CD14-positive monocyte (primary cell): ENCODE measurements at regions not wholly inside any gene's neighbourhood (a gene's known extent, or its start where the extent isn't known, plus 50 kb on each side); places are given as distances from the start of the nearest gene placed in this dataset.

Source experiments
- DNase-seq, 3 donors: peaks; one replicate each; pipeline ENCODE4 v3.0.0-alpha.2; 2011 to 2022
- H2AFZ ChIP-seq: 2 replicates; pipeline ENCODE4 v1.6.0; 2012; ENCODE audit warnings: mild to moderate bottlenecking, low read depth, low read length, inconsistent platforms; ENCODE audit not compliant: insufficient read depth, poor library complexity, severe bottlenecking
- H3K27ac ChIP-seq, 2 donors: 1 replicate in 1 of 2; 2 replicates in 1 of 2; pipeline ENCODE4 v1.5.1; 2012 to 2013; ENCODE audit warnings: low read length in 2 of 2, control low read depth in 1 of 2, inconsistent platforms in 1 of 2, low read depth in 1 of 2, mild to moderate bottlenecking in 1 of 2
- H3K27me3 ChIP-seq, 2 donors: one replicate each; pipeline versions ENCODE4 v1.6.0 to v1.6.1; 2011 to 2013; ENCODE audit warnings: low read length in 2 of 2; ENCODE audit not compliant: control insufficient read depth in 2 of 2, insufficient read depth in 2 of 2
- H3K36me3 ChIP-seq, 2 donors: replicated peaks in 1 of 2; 1 replicate in 1 of 2; 2 replicates in 1 of 2; pipeline versions ENCODE4 v1.5.1 to v1.6.1; 2012 to 2013; ENCODE audit warnings: low read length in 2 of 2, control low read depth in 1 of 2, inconsistent platforms in 1 of 2, mild to moderate bottlenecking in 1 of 2; ENCODE audit not compliant: insufficient read depth in 2 of 2, control insufficient read depth in 1 of 2
- H3K4me1 ChIP-seq, 2 donors: 1 replicate in 1 of 2; 2 replicates in 1 of 2; pipeline versions ENCODE4 v1.5.1 to v1.6.1; 2012 to 2013; ENCODE audit warnings: low read length in 2 of 2, control low read depth in 1 of 2, inconsistent platforms in 1 of 2, mild to moderate bottlenecking in 1 of 2, moderate library complexity in 1 of 2; ENCODE audit not compliant: insufficient read depth in 2 of 2, control insufficient read depth in 1 of 2
- H3K4me2 ChIP-seq: replicated peaks from 2 replicates; pipeline ENCODE3; 2012; ENCODE audit warnings: low read length, moderate library complexity, mild to moderate bottlenecking; ENCODE audit not compliant: poor library complexity, severe bottlenecking; ENCODE audit errors: extremely low read depth
- H3K4me3 ChIP-seq, 3 experiments: fragments of 200-600 bp in 1 of 3; sonication (generic) in 1 of 3; replicated peaks in 1 of 3; 1 replicate in 2 of 3; 2 replicates in 1 of 3; pipeline ENCODE4 v1.5.1; 2011 to 2013; ENCODE audit warnings: low read length in 3 of 3, mild to moderate bottlenecking in 3 of 3, control low read depth in 2 of 3, low read depth in 2 of 3, inconsistent platforms in 1 of 3, moderate library complexity in 1 of 3
- H3K79me2 ChIP-seq: 2 replicates; pipeline ENCODE4 v1.6.0; 2012; ENCODE audit warnings: mild to moderate bottlenecking, control low read depth, inconsistent platforms, low read length, moderate library complexity; ENCODE audit not compliant: insufficient read depth
- H3K9ac ChIP-seq: 2 replicates; pipeline ENCODE4 v1.6.0; 2017; ENCODE audit warnings: low read length, mild to moderate bottlenecking; ENCODE audit not compliant: insufficient read depth, poor library complexity, severe bottlenecking
- H3K9me3 ChIP-seq, 2 donors: replicated peaks in 1 of 2; 1 replicate in 1 of 2; 2 replicates in 1 of 2; pipeline versions ENCODE4 v1.5.1 to v1.6.1; 2012 to 2013; ENCODE audit warnings: low read length in 2 of 2, control low read depth in 1 of 2; ENCODE audit not compliant: control insufficient read depth in 1 of 2, insufficient read depth in 1 of 2
- H4K20me1 ChIP-seq: 2 replicates; pipeline ENCODE4 v1.6.0; 2012; ENCODE audit warnings: mild to moderate bottlenecking, low read length, control low read depth, moderate library complexity; ENCODE audit not compliant: insufficient read depth
- H3K27ac Mint-ChIP-seq, 7 donors: one replicate each; pipeline ENCODE4 v1.8.0; 2020; ENCODE audit warnings: mild to moderate bottlenecking in 7 of 7, mixed read lengths in 7 of 7, moderate library complexity in 6 of 7, inconsistent platforms in 2 of 7
- H3K27me3 Mint-ChIP-seq, 3 donors: one replicate each; pipeline ENCODE4 v1.8.0; 2021 to 2022; ENCODE audit warnings: low read depth in 3 of 3, mild to moderate bottlenecking in 3 of 3, mixed read lengths in 3 of 3, moderate library complexity in 3 of 3, inconsistent platforms in 1 of 3
- H3K36me3 Mint-ChIP-seq, 2 donors: one replicate each; pipeline ENCODE4 v1.8.0; 2020; ENCODE audit warnings: mixed read lengths in 2 of 2, inconsistent platforms in 1 of 2, mild to moderate bottlenecking in 1 of 2
- H3K4me1 Mint-ChIP-seq: one replicate; pipeline ENCODE4 v1.8.0; 2020; ENCODE audit warnings: mild to moderate bottlenecking, mixed read lengths
- H3K4me3 Mint-ChIP-seq, 2 donors: one replicate each; pipeline ENCODE4 v1.8.0; 2020; ENCODE audit warnings: mild to moderate bottlenecking in 2 of 2, mixed read lengths in 2 of 2, moderate library complexity in 1 of 2
- H3K9me3 Mint-ChIP-seq, 7 donors: one replicate each; pipeline ENCODE4 v1.8.0; 2020 to 2022; ENCODE audit warnings: mixed read lengths in 7 of 7, mild to moderate bottlenecking in 6 of 7, moderate library complexity in 6 of 7, inconsistent platforms in 2 of 7
- CTCF ChIP-seq: fragments of 200-600 bp; IDR thresholded peaks from one replicate; pipeline ENCODE4 v1.8.0; 2022; ENCODE audit warnings: antibody characterized with exemption, mild to moderate bottlenecking
- WGBS: methylation state at CpG from one replicate; pipeline ENCODE4 v1.1.5; 2013; ENCODE audit warnings: missing lambda C conversion rate; ENCODE audit not compliant: insufficient coverage; 5-methylcytosine and 5-hydroxymethylcytosine counted together
- intact Hi-C, 2 donors: fragments of 100-400 bp; cut with micrococcal nuclease; formaldehyde crosslinking; loops; one replicate each; pipeline versions ENCODE4 v1.15.0 to v1.15.1; 2023

- intact Hi-C loops: no loop called here
- Histone ChIP-seq H3K36me3 (no peaks in the 10 kb centered on the region), H3K4me1 (no peaks in the 10 kb centered on the region), H3K9ac (no peak overlapping the region), H3K4me2 (no peak overlapping the region), H3K27ac (no peak overlapping the region), H3K79me2 (no peaks in the 10 kb centered on the region), H3K9me3 (peaks cover 21 to 22% of the 10 kb centered on the region in 2 donors), H3K4me3 (no peak overlapping the region), H2AFZ (no peak overlapping the region), H3K27me3 (no peaks in the 10 kb centered on the region), H4K20me1 (no peaks in the 10 kb centered on the region)
- DNase-seq: no peak
- Mint-ChIP-seq H3K9me3 (peaks cover 2 to 25% (median 6%) of the 10 kb centered on the region in 7 donors), H3K27me3 (peaks cover 0 to 2% (median 0%) of the 10 kb centered on the region in 3 donors), H3K27ac (no peak overlapping the region), H3K4me3 (no peak overlapping the region), H3K4me1 (no peaks in the 10 kb centered on the region), H3K36me3 (no peaks in the 10 kb centered on the region)
- TF ChIP-seq CTCF: no peak
- 91% methylated on average over 12 of the region's 17 CpGs for WGBS
Observed at GRCh38 chr7:52668435-52668834, 367.0 kb upstream of the POM121L12 start.

GRCh38 chr7:52659178-52659577 is 376.3 kb upstream of the POM121L12 start:
- Mint-ChIP-seq H3K9me3 (peaks cover 0 to 4% (median 2%) of the 10 kb centered on the region in 7 donors), H3K27me3 (no peaks in the 10 kb centered on the region), H3K36me3 (no peaks in the 10 kb centered on the region), H3K27ac (peak overlapping the region in 1 of 7 donors; percentile 74), H3K4me1 (no peaks in the 10 kb centered on the region), H3K4me3 (no peak overlapping the region)
- no peak overlapping the region for H3K27ac ChIP-seq
- H3K4me3 ChIP-seq: no peak overlapping the region
- TF ChIP-seq CTCF: no peak
- whole genome bisulfite sequencing: no CpG with 5 or more reads among the region's 3 CpGs
- H2AFZ ChIP-seq: no peak overlapping the region
- H4K20me1 ChIP-seq: no peaks in the 10 kb centered on the region
- H3K4me2 ChIP-seq: no peak overlapping the region
- DNase-seq: no peak
- peaks cover 0 to 4% of the 10 kb centered on the region in 2 donors for H3K9me3 ChIP-seq
- no peaks in the 10 kb centered on the region for H3K27me3 ChIP-seq
- H3K9ac ChIP-seq: no peak overlapping the region
- H3K36me3 ChIP-seq: no peaks in the 10 kb centered on the region
- no peaks in the 10 kb centered on the region for H3K79me2 ChIP-seq
- H3K4me1 ChIP-seq: no peaks in the 10 kb centered on the region
- intact Hi-C loops: no loop called here
